ENCODE measurements at regions not wholly inside any gene's neighbourhood (a gene's known extent, or its start where the extent isn't known, plus 50 kb on each side); places are given as distances from the start of the nearest gene placed in this dataset.

DNA sequence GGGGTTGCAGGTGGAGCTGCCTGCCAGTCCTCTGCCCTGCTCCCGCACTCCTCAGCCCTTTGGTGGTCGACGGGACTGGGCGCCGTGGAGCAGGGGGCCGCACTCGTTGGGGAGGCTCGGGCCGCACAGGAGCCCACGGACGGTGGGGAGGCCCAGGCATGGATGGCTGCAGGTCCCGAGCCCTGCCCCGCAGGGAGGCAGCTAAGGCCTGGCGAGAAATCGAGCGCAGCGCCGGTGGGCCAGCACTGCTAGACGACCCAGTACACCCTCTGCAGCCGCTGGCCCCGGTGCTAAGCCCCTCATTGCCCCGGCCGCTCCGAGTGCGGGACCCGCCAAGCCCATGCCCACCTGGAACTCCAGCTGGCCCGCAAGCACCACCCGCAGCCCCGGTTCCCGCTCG, 221.8 kb downstream of the BTG1 start:
- TF ChIP-seq EZH2 (IDR thresholded peaks at IDR 0.05; ENCODE audit: low read length, unreplicated experiment), result no peak
- TF ChIP-seq EZH2phosphoT487 (IDR thresholded peaks at IDR 0.05; ENCODE audit: borderline replicate concordance, low read length), result no peak
- TF ChIP-seq, protein P1, sequence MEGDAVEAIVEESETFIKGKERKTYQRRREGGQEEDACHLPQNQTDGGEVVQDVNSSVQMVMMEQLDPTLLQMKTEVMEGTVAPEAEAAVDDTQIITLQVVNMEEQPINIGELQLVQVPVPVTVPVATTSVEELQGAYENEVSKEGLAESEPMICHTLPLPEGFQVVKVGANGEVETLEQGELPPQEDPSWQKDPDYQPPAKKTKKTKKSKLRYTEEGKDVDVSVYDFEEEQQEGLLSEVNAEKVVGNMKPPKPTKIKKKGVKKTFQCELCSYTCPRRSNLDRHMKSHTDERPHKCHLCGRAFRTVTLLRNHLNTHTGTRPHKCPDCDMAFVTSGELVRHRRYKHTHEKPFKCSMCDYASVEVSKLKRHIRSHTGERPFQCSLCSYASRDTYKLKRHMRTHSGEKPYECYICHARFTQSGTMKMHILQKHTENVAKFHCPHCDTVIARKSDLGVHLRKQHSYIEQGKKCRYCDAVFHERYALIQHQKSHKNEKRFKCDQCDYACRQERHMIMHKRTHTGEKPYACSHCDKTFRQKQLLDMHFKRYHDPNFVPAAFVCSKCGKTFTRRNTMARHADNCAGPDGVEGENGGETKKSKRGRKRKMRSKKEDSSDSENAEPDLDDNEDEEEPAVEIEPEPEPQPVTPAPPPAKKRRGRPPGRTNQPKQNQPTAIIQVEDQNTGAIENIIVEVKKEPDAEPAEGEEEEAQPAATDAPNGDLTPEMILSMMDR (conservative IDR thresholded peaks at IDR 0.05; ENCODE audit: low read depth, low read length), result no peak
- Histone ChIP-seq H3K9me3 (ENCODE audit: low read length) (no peaks in the 10 kb centered on the region), H3F3A (ENCODE audit: low read length, unreplicated experiment) (no peaks in the 10 kb centered on the region), H3K79me2 (ENCODE audit: low read length) (no peaks in the 10 kb centered on the region), H3K27me3 (ENCODE audit: low read length) (no peaks in the 10 kb centered on the region), H3K4me1 (ENCODE audit: insufficient read depth, low read length) (peaks cover 11% of the 10 kb centered on the region), H3K9ac (ENCODE audit: low read length) (no peak overlapping the region), H3K4me2 (ENCODE audit: low read length) (no peak overlapping the region), H4K20me1 (ENCODE audit: low read length) (no peaks in the 10 kb centered on the region), H3K9me2 (replicated peaks; ENCODE audit: low read length) (no peaks in the 10 kb centered on the region), H2AFZ (ENCODE audit: low read length) (no peak overlapping the region), H3K36me3 (ENCODE audit: low read depth, low read length) (no peaks in the 10 kb centered on the region), H3K4me3 (ENCODE audit: low read length) (no peak overlapping the region), H3K27ac (ENCODE audit: low read length) (no peak overlapping the region)
- intact Hi-C loops (cut with micrococcal nuclease), result no loop called here
- no peak for DNase-seq
- no TSS peak for BruUV-seq (replicated peaks)
- no peak for ATAC-seq
- ChIA-PET CTCF (no interaction called here), POLR2A (ENCODE audit: unreplicated experiment) (no interaction called here)

DNA sequence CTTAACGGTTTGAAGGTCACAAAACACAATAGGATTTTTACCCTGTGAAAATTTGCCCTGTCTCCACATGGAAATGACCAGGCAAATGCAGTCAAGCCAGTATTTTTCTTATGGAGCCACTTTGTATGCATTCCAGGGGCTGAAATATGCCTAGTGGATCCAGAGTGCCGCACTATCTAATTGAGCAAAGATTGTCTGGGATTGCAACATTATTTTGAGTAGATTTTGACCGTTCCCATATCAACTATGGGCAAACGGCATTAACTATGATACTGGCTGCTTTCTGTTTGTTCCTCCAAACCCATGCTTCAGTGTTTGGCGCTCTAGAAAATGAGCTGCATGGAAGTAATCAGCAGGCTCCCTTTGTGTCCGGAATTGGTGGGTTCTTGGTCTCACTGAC, 223.0 kb downstream of the BTG1 start:
- H2AFZ ChIP-seq (ENCODE audit: low read length), result no peak overlapping the region
- intact Hi-C loops (cut with micrococcal nuclease), result no loop called here
- no peak for ATAC-seq

DNA sequence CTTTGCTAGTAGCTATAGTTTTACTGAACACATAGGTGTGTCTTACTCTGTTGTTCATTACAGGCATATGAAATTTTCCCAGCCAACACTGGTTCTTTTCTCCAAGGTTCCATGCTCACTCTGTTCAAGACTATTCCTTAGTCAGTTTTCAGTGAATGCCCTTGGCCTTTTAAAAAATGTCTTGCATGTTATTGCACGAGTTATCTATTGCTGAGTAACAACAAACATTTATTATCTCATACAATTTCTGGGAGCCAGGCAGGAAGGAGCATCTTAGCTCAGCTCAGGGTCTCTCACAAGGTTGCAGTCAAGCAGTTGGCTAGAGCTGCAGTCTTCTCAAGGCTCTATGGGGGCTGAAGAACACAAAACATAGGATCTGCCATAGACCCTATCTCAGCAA, 223.5 kb downstream of the BTG1 start:
- Histone ChIP-seq H3K36me3 (ENCODE audit: low read depth, low read length) (no peaks in the 10 kb centered on the region), H4K20me1 (ENCODE audit: low read length) (no peaks in the 10 kb centered on the region), H3K27me3 (ENCODE audit: low read length) (no peaks in the 10 kb centered on the region), H3K4me3 (ENCODE audit: low read length) (no peak overlapping the region), H3K9ac (ENCODE audit: low read length) (no peak overlapping the region), H3F3A (ENCODE audit: low read length, unreplicated experiment) (no peaks in the 10 kb centered on the region), H3K9me3 (ENCODE audit: low read length) (no peaks in the 10 kb centered on the region), H3K27ac (ENCODE audit: low read length) (no peak overlapping the region), H3K4me2 (ENCODE audit: low read length) (no peak overlapping the region), H3K4me1 (ENCODE audit: insufficient read depth, low read length) (peaks cover 9% of the 10 kb centered on the region), H2AFZ (ENCODE audit: low read length) (no peak overlapping the region), H3K9me2 (replicated peaks; ENCODE audit: low read length) (no peaks in the 10 kb centered on the region), H3K79me2 (ENCODE audit: low read length) (no peaks in the 10 kb centered on the region)
- no peak for DNase-seq
- CTCF ChIA-PET, result no interaction called here
- no peak for ATAC-seq
- no TSS peak for BruUV-seq (replicated peaks)
- intact Hi-C loops (cut with micrococcal nuclease), result no loop called here
- POLR2A ChIA-PET (ENCODE audit: unreplicated experiment), result no interaction called here
- TF ChIP-seq EZH2phosphoT487 (IDR thresholded peaks at IDR 0.05; ENCODE audit: borderline replicate concordance, low read length) (no peak), EZH2 (IDR thresholded peaks at IDR 0.05; ENCODE audit: low read length, unreplicated experiment) (no peak)
- TF ChIP-seq, protein P1 (conservative IDR thresholded peaks at IDR 0.05; ENCODE audit: low read depth, low read length), result no peak

More for the DNA sequence above, 223.0 kb downstream of the BTG1 start:
- Histone ChIP-seq H3K79me2 (ENCODE audit: low read length) (no peaks in the 10 kb centered on the region), H3K27ac (ENCODE audit: low read length) (no peak overlapping the region), H3K4me3 (ENCODE audit: low read length) (no peak overlapping the region), H3K9me3 (ENCODE audit: low read length) (no peaks in the 10 kb centered on the region), H3K4me1 (ENCODE audit: insufficient read depth, low read length) (peaks cover 11% of the 10 kb centered on the region), H4K20me1 (ENCODE audit: low read length) (no peaks in the 10 kb centered on the region), H3F3A (ENCODE audit: low read length, unreplicated experiment) (no peaks in the 10 kb centered on the region), H3K9ac (ENCODE audit: low read length) (no peak overlapping the region), H3K4me2 (ENCODE audit: low read length) (no peak overlapping the region), H3K27me3 (ENCODE audit: low read length) (no peaks in the 10 kb centered on the region), H3K9me2 (replicated peaks; ENCODE audit: low read length) (no peaks in the 10 kb centered on the region), H3K36me3 (ENCODE audit: low read depth, low read length) (no peaks in the 10 kb centered on the region)
- TF ChIP-seq EZH2 (IDR thresholded peaks at IDR 0.05; ENCODE audit: low read length, unreplicated experiment) (no peak), EZH2phosphoT487 (IDR thresholded peaks at IDR 0.05; ENCODE audit: borderline replicate concordance, low read length) (no peak)
- TF ChIP-seq, protein P1 (conservative IDR thresholded peaks at IDR 0.05; ENCODE audit: low read depth, low read length), result no peak
- ChIA-PET POLR2A (ENCODE audit: unreplicated experiment) (no interaction called here), CTCF (no interaction called here)
- no peak for DNase-seq
- BruUV-seq (replicated peaks), result no TSS peak

All from PC-3 (cell line).